GM18499 (cell line): ENCODE measurements at regions not wholly inside any gene's neighbourhood (a gene's known extent, or its start where the extent isn't known, plus 50 kb on each side); places are given as distances from the start of the nearest gene placed in this dataset.

Experiments used
- ATAC-seq: cut with Tn5 transposase; IDR thresholded peaks from one replicate; pipeline ENCODE4 v1.9.1; 2021; ENCODE audit warnings: moderate number of reproducible peaks; ENCODE audit not compliant: insufficient read depth, unreplicated experiment

GRCh38 chr13:90783273-90783672 lies 564.2 kb upstream of the MIR17HG start:
- ATAC-seq: no peak

- no peak for ATAC-seq
These were observed 560.5 kb upstream of the MIR17HG start for GRCh38 chr13:90787007-90787406.

- no peak for ATAC-seq
These were observed 555.2 kb upstream of the MIR17HG start for GRCh38 chr13:90792335-90792734.

GRCh38 chr13:90793261-90793820 lies 554.1 kb upstream of the MIR17HG start:
- ATAC-seq: no peak

- ATAC-seq: no peak
These were observed 551.0 kb upstream of the MIR17HG start for GRCh38 chr13:90796474-90796873.

GRCh38 chr13:90797335-90797734 lies 550.2 kb upstream of the MIR17HG start:
- ATAC-seq: no peak

GRCh38 chr13:90798381-90798780 lies 549.1 kb upstream of the MIR17HG start:
- ATAC-seq: no peak

GRCh38 chr13:90800082-90800746 lies 547.3 kb upstream of the MIR17HG start:
- ATAC-seq: no peak

- ATAC-seq: no peak
These were observed 545.9 kb upstream of the MIR17HG start for GRCh38 chr13:90801621-90802020.

- ATAC-seq: no peak
These were observed 544.3 kb upstream of the MIR17HG start for GRCh38 chr13:90803210-90803609.

- ATAC-seq: no peak
These were observed 541.4 kb upstream of the MIR17HG start for GRCh38 chr13:90806016-90806615.

GRCh38 chr13:90806892-90807291 lies 540.6 kb upstream of the MIR17HG start:
- ATAC-seq: no peak

GRCh38 chr13:90808838-90809237 lies 538.6 kb upstream of the MIR17HG start:
- ATAC-seq: no peak

GRCh38 chr13:90824032-90824431 lies 523.5 kb upstream of the MIR17HG start:
- no peak for ATAC-seq

GRCh38 chr13:90826688-90827087 lies 520.8 kb upstream of the MIR17HG start:
- ATAC-seq: no peak

GRCh38 chr13:90830782-90831181 lies 516.7 kb upstream of the MIR17HG start:
- no peak for ATAC-seq

- ATAC-seq: no peak
These were observed 513.5 kb upstream of the MIR17HG start for GRCh38 chr13:90833951-90834350.

GRCh38 chr13:90834700-90835099 lies 512.8 kb upstream of the MIR17HG start:
- ATAC-seq: no peak

- no peak for ATAC-seq
These were observed 511.7 kb upstream of the MIR17HG start for GRCh38 chr13:90835826-90836225.

- ATAC-seq: no peak
These were observed 509.0 kb upstream of the MIR17HG start for GRCh38 chr13:90838317-90838960.

GRCh38 chr13:90839061-90839460 lies 508.4 kb upstream of the MIR17HG start:
- ATAC-seq: no peak
